Lower leg skin (tissue), 3 donors: ENCODE measurements at regions not wholly inside any gene's neighbourhood (a gene's known extent, or its start where the extent isn't known, plus 50 kb on each side); places are given as distances from the start of the nearest gene placed in this dataset.

Experiments used
- CTCF ChIP-seq, 3 donors: fragments of 450-650 bp; IDR thresholded peaks; one replicate each; pipeline ENCODE4 v1.5.1; 2016; ENCODE audit warnings: antibody characterized with exemption in 3 of 3, mild to moderate bottlenecking in 3 of 3, moderate library complexity in 2 of 3
- POLR2A ChIP-seq, 2 donors: fragments of 450-650 bp; IDR thresholded peaks; one replicate each; pipeline ENCODE4 v1.6.1; 2016 to 2017; ENCODE audit warnings: antibody characterized with exemption in 2 of 2, mild to moderate bottlenecking in 1 of 2, moderate library complexity in 1 of 2

GRCh38 chr4:62619971-62620370 lies 1419.8 kb downstream of the ADGRL3 start:
- TF ChIP-seq CTCF (IDR thresholded peaks at IDR 0.05) (no peak), POLR2A (IDR thresholded peaks at IDR 0.05) (no peak)
